Kidney capillary endothelial cell (primary cell): ENCODE measurements at regions not wholly inside any gene's neighbourhood (a gene's known extent, or its start where the extent isn't known, plus 50 kb on each side); places are given as distances from the start of the nearest gene placed in this dataset.
A peak's percentile ranks its signal among the peaks of the same experiment; 100 is the strongest.

ENCODE experiments used
- DNase-seq: peaks from one replicate; pipeline ENCODE4 v3.0.0-alpha.2; 2018; ENCODE audit warnings: low spot score

- DNase-seq: no peak
These were observed 552.6 kb upstream of the GOLIM4 start for GRCh38 chr3:168648321-168648720.

DNA sequence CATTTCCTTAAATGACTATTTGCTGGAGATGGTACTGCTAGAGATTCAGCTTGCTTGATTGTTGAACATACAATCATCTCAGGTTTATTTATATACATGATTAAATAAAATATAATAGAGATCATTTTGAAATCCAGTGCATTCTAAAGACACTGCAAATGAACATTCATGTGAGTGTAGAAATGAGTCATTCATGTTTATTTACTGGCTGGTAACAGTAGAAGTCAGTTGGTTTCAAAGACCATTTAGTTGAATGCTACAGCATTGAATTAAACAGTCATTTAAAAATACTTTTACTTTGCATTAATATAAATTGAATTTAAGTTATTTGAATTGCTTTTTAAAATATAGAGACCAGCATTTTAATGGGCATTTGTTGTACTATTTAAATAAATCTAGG, 551.9 kb upstream of the GOLIM4 start:
- no peak for DNase-seq

- DNase-seq: no peak
These were observed 549.5 kb upstream of the GOLIM4 start for GRCh38 chr3:168645180-168645579.

DNA sequence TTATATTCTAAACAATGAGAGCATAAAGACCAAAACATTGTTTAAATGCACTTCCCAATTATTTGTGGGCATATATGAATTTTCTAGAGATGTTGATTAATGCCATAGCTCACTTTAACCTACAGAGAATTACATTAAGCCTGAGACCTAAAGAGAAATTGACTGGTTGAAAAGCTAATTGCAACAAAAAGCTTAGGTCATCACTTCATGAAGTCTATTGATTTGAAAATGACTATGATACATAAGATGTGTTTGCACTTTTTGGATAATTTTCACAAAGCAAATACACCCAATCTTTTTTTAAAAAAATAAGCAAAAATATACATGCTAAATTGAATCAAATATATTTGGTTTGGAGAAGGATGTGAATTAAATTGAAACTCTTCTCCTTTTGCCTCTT, 532.8 kb upstream of the GOLIM4 start:
- DNase-seq: no peak

GRCh38 chr3:168625477-168625876, 529.8 kb upstream of the GOLIM4 start:
- no peak for DNase-seq

DNA sequence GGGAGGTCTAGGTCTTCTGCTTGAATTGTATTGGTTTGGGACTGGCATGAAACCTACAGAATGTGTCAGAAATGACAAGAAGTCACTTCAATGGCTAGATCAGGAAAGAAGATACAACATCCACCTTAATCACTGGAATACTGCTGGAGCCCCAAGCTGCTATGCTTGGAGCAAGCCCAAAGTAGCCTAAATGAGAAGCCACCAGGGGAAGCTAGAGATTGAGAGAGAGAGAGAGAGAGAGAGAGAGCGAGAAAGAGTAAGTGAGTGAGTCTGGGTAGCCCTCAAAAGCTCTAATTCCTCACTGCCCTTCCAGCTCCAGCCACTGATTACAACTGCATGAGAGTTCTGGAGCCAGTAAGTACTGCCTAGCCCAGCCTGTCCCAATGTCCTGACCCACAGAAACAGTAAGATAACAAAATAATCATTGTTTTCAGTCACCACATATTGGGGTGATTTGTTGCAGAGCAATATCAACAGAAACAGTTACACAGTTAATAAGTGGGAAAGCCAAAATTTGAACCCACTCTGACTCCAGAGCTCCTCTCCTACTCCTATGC, 529.2 kb upstream of the GOLIM4 start:
- DNase-seq: no peak

DNA sequence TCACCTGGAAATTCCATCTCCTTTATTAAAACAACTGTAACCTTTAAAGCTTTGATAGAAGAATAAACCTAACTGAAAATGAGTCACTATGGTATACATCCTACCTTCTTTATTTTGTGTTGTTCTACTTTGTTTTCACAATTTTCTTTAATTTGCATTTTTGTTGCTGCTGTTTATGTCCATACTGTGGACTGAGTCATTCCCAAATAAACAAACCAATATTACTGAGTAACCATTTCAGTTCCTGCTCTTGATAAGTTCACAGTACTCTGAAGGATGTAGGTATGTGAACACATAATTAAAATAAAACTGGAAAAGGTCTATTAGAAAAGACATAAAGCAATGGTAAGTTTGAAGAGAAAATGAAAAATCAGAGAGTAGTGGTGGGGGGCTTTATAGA, 528.5 kb upstream of the GOLIM4 start:
- DNase-seq: no peak

GRCh38 chr3:168622795-168623194, 527.1 kb upstream of the GOLIM4 start:
- DNase-seq: no peak

GRCh38 chr3:168620854-168621253, 525.1 kb upstream of the GOLIM4 start:
- peak; percentile 16 for DNase-seq

DNA sequence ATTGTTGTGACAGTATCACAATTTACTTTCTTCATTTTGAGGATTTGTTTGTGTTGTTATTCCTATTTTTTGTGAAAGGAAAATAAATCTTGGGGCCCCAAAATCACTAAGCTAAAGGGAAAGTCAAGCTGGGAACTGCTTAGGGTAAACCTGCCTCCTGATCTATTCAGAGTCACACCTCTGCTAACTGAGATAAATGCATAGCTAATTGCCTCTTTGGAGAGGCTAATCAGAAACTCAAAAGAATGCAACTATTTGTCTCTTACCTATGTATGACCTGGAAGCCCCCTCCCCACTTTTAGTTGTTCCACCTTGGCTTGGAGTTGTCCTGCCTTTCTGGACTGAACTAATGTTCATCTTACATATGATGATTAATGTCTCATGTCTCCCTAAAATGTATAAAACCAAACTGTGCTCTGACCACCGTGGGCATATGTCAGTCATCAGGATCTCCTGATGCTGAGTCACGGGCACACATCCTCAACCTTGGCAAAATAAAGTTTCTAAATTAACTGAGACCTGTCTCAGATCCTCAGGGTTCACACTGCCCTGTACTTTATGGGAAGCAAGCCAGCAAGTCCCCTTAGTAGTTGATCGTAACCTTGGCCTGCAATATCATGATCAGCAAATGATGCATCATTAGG, 523.2 kb upstream of the GOLIM4 start:
- no peak for DNase-seq

- DNase-seq: no peak
These were observed 521.9 kb upstream of the GOLIM4 start for GRCh38 chr3:168617658-168618057.

- no peak for DNase-seq
These were observed 521.2 kb upstream of the GOLIM4 start for GRCh38 chr3:168616915-168617314.

GRCh38 chr3:168615493-168616020, 519.8 kb upstream of the GOLIM4 start:
- no peak for DNase-seq

DNA sequence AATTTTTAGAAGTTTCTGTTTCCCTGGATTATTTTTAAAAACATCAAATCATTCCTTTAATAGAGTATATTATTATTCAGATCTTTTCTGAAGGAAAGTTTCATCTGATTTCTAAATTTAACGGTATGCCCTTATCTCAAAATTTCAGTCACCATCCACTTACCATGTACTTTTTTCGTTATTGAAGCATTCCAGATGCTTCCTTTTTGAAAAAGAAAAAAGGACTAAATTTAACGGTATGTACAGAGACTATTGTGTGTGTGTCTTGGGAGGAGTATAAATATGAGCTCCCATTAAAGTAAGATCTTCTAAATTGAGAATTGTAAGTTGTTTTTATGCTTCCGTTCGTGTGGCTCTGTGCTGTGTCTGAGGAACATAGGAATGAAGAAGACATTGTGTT, 517.4 kb upstream of the GOLIM4 start:
- DNase-seq: no peak

- no peak for DNase-seq
These were observed 516.9 kb upstream of the GOLIM4 start for GRCh38 chr3:168612671-168613070.

DNA sequence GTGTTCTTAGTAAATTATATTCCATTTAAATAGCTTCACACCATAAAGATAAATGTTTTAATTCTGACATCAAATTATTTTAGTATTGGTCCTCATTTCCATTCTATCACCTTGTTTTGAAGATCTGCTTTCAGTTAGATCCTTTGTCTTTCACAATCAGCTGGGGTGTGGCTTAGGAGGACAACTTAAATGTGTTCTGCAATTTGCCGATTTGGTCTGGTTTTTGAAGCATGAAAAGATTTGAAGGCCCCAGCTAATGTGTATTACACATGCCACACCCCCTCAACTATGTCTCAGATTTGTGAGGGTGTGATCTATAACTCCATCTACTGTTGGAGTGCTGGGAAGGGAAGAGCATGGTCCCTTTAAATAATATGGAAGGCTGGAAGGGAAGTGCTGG, 516.1 kb upstream of the GOLIM4 start:
- no peak for DNase-seq

DNA sequence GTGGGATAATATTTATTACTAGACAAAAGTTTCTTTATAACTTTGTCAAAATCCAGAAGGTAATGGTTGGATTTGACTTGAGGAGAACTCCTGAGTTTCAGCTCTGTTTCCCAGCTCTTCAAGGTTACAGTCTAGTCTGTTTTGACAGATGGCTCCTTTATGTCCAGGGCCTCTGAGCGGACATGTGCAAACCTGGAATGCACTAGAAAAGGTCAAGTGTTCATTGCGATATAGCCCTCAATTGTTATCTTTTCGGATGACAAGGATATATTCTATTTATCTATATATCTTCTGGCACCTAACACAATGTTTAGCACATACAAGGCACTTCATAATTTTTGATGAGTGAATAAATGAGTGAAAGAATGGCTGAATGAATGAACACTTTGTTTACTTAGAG, 513.2 kb upstream of the GOLIM4 start:
- DNase-seq: no peak

DNA sequence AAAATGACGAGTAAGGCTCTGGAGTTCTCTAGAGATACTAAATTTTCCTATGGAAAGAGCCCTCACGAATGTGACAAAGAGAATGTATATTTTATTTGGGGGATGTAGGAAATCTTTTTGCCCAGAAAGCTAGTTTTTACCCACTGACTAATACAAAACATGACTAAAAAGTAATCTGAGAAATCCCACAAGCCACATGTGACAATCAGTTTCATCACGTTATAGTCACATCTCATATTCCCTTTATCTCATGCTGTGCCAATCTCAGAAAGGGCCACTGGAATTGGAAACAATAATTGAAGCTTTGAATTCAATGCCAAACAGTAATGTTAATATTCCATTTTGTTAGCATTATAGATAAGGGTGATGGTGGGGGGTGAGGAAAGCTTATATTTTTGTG, 509.0 kb upstream of the GOLIM4 start:
- no peak for DNase-seq

DNA sequence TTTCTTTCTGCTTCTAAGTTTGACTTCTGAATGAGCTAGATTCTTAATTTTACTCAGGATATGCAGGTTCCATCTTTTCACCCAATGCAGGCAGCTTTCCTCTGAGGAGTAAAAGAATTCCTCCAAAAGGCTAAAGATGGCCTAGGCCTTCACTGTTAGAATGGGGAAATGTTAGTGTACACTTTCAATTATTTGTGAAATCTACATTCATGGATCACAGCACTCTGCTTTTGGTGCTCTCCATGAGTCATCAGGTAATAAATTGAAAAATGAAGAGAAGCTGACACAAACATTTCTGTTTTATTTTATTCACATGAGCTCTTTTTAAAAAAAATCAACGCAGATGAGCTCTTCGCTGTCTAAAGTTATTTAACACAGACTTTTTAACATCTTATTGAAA, 502.5 kb upstream of the GOLIM4 start:
- no peak for DNase-seq

DNA sequence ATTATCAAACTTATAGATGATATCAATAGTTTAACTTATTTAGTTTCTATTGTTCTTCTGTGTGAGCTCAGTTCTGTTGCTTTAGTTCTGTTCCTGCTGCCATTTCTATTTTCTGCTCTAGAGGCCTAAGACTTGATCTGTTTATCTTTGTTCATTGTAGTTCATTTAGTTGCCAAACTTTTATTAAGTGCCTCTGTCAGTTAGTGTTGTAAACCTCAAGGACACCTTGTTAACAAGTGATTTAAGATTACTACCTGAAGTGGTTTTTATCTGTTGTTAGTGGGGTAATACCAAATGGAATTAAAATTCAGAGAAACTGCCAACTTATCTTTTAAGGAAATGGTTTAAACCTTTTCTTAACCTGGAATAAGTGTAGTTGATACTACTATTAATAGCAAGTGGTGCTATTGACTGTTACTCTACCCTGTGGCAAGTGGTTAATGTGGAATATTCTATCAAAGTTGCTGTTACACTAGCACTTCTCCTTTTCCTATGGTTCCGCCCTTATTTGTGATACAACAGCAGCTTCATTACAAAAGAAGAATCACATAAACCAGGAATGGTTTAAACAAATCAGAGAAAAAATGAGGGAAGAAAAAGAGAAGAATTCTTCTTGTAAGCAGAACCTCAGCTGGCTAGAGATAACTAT, 500.6 kb upstream of the GOLIM4 start:
- no peak for DNase-seq

GRCh38 chr3:168591587-168591986, 495.9 kb upstream of the GOLIM4 start:
- DNase-seq: no peak

DNA sequence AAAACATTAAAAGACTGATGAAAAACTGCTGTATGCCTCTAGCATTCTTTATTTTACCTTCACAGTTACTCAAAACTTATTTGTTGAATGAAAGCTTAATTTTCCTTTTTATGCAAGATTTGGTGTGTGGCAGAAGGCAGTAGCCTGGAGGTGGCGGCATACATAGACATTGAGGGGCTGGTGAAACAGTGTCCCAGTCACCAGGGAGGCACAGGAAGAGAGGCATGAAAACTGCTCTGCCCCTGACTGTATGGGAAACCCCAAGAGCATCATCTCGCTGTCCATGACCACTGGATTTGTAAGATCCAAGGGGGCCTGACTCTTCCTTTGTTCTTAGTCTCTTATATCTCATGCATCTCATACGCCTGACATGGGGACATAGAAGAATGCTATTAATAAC, 493.7 kb upstream of the GOLIM4 start:
- DNase-seq: no peak

DNA sequence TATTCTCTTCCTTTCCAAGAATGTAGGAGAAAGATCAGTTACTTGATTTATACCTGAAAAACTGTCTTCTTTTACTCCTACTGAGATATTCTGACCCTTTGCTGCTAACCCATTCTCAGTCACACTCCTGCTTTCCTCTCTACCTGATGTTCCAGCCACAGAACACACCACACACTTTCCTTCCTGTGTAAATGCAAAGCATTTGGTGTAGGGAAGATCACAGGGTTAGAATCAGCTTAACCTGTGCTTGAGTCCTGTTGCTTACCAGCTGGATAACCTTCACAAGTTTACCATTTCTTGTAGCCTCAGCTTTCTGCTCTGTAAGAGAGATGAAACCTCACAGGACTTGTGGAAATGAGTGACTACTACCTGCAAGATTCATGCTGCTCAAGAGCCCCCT, 489.8 kb upstream of the GOLIM4 start:
- no peak for DNase-seq

DNA sequence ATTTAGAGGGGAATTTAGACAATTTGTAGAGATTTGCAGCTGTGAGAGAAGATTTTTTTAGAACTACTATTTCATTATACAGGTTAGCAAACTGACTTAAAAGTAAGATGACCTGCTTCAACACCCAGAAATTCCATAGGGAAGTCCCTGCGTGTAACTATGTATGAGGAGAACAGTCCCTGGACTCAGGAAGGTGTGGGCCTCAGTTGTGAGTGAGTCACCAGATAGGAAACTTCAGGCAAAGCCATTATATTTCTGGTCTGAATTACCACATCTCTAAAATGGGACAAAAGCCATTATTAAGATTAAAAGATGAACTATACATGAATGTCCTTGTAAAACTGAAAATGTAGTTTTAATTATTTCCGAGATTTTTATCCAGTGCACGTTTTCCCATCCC, 488.3 kb upstream of the GOLIM4 start:
- peak; percentile 7 for DNase-seq
